Right renal pelvis (tissue), 4 donors: ENCODE measurements at regions not wholly inside any gene's neighbourhood (a gene's known extent, or its start where the extent isn't known, plus 50 kb on each side); places are given as distances from the start of the nearest gene placed in this dataset.
"Not testable (repeated sequence)": the region's sequence is repeated elsewhere in the genome, so short reads cannot be mapped to it uniquely, and the experiment has no call there.

ENCODE experiments used
- DNase-seq, 4 donors: peaks; one replicate each; pipeline ENCODE4 v3.0.0-alpha.2; 2013; ENCODE audit warnings: low read depth in 4 of 4, low spot score in 3 of 4, missing footprints in 1 of 4

DNA sequence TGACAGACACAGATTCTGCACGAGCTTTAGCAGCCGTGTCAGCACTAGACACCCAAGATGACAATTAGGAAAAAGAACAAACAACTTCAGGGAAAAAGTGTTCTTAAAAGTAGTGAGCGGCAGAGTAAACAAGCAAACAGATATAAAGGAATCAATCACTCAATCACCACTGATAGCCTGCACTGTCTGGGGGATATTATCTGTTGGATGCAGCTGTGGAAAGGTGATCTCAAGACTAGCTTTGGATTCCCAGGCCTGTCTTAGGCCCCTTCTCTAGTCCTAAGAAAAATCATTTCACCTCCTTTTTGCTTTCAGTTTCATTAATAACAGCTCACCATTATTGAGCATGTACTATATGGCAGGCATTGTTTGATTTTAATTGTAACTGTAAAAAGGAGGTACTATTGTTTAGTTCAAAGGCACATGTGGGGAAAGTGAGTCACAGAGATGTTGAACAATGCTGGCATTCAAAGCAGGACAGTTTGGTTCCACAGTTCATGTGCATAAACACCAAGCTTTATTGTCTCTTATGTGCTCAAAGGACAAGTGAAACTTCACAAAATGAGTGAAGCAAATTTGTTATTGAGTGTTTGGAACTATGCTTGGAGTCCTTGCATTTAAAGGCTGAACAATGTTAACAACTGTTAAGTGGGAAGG is 147.3 kb upstream of the TCF4 start:
- DNase-seq = no peak

DNA sequence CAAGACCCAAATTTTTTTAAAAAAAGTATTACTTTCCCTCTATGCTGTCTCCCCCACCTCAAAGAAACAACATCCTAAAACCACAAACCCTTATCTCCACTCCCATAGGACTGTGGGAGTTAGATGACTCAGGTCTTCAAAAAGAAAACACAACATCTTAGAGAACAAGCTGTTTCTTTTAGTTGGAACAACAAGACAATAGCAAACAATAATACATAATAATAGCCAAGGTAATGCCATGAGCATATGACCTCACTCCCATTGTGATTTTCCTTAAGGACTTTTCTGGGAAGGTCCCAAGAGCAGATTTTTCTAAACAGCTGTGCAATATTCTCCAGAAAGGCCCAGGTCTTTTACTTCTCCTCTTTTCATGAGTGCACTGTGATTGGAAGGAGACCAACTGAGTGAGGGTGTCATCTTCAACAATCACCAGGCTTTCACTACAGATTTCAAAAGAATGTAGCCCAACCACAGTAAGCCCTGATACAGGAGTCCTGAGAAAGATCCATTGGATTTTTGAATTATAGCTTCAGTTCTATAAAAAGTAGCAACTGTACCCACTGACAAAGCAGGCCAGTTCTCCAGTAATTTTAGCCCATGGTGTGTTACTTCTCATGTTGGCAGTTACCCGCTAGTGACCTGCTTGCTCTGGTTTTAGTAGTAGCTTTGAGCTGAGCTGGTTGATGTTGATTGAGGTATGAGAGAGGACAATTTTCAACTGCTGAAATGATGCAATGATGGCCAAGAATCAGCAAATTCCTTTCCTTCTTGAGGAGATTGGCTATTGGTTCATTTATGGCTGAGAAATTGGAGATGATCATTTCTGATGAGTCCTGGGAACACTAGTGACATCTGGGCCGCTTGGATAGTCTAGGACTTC is 144.5 kb upstream of the TCF4 start:
- no peak for DNase-seq

DNA sequence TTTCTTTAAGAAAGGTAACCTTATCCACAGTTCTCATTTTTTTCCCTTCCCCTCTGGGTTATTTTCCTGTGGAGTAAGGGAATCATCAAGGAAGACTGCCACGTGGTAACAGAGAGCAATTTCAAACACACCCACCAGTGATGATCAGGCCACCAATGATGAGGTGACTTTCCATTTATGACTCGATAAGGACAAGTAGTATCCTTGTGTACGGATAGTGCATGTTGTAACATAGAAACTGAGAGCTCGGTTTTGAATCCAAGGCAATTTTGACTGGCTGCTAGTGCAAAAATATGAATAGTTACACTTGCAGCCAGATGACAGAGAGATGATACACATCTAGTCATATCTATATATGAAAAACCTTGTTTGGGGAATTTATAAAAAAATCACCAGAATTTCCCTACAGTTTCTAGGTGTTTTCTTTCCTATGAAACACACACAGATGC is 143.6 kb upstream of the TCF4 start:
- no peak for DNase-seq

DNA sequence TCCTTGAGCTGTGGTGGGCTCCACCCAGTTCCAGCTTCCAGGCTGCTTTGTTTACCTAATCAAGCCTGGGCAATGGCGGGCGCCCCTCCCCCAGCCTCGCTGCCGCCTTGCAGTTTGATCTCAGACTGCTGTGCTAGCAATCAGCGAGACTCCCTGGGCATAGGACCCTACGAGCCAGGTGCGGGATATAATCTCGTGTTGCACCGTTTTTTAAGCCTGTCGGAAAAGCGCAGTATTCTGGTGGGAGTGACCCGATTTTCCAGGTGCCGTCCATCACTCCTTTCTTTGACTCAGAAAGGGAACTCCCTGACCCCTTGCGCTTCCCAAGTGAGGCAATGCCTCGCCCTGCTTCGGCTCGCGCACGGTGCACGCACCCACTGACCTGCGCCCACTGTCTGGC is 133.0 kb upstream of the TCF4 start:
- DNase-seq = not testable (repeated sequence)

DNA sequence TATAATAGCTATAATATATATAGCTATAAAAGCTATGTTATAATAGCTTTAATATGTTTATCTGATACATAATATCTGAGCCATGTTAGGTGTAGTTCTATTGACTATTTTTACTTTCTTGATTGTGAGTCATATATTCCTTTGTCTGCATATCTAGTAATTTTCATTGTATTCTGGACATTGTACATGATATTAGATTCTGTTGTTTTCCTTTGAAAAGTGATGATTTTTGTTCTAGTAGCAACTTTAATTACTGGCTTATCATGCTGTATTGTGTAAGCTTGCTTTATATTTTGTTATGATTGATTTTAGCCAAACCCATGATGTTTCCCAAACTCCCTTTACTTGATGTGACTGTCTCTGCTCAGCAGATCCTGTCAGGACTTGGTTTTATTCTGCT is 125.7 kb upstream of the TCF4 start:
- DNase-seq = no peak

DNA sequence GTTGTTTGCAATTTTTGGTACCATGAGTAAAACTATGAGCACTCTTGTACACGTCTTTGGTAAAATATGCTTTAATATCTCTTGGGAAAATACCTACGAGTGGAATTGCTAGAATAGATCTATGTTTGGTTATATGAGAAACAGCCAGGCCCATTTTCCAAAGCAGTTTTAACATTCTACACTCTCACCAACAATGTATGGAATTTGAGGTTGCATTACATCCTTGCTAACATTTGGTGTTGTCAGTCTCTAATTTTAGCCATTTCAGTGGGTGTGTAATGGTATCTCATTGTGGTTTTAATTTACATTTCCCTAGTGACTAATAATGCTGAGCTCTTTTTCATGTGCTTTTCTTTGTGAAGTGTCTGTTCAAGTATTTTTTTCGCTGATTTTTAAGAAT is 118.9 kb upstream of the TCF4 start:
- no peak for DNase-seq

DNA sequence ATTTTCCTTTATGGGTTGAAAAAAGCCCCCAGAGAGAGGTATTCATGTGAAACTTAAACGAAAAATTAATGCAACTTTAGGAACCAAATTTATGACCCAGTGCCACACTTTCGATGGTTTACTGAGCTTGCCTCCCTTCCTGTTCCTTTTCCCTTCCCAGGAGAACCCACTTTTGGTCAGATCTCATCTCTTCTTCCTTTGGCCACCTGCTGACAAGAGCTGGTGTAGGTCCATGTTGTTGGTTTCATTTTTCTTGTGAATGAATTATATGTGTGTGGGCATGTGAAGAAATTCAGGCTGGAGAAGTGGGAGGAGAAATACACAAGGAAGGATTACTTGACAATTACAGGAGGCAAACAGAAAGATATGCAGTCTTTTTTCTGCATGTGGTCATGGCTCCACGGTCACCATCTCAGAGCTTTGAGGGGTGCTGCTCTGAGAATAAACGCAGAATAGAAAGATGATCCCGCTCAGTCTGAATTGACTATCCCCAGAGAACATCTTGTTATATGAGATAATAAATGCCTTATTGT is 111.3 kb upstream of the TCF4 start:
- peak in 2 of 4 donors; percentile 0 to 5 for DNase-seq

DNA sequence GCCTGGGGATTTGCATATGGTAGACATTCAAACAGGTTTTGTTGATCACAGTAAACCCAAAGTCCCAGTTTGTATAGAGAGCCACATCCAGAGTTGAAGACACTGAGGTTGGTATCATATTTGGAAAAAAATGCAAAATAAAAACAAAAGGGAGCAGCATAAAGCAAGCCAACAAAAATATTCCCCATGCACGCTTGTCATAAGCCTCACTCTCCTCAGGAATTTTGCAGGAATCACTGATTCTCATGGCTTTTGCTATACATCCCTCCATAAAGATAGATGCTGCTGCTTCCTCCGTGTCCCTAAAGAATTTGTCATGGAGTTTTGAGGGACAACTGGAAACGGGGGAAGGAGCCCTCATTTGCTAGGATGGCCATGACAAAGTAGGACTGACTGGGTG is 108.8 kb upstream of the TCF4 start:
- DNase-seq = no peak

DNA sequence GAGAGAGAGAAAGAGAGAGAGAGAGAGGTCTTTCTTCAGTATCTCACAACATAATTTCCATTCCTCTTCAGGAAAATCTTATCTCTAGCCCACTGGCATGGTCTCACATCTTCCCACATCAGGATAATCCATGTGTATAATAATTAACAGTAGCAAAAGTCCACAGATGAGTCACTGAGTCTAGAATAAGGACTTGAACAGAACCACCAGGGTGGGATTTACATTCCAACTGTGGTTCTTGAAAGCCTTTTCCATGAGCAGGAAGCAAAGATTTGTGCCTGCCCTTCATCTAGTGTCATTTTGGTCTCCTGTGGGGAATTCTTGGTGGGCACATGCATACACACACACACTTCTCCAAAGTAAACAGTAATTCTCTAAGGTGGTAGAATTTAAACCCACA is 107.1 kb upstream of the TCF4 start:
- no peak for DNase-seq

DNA sequence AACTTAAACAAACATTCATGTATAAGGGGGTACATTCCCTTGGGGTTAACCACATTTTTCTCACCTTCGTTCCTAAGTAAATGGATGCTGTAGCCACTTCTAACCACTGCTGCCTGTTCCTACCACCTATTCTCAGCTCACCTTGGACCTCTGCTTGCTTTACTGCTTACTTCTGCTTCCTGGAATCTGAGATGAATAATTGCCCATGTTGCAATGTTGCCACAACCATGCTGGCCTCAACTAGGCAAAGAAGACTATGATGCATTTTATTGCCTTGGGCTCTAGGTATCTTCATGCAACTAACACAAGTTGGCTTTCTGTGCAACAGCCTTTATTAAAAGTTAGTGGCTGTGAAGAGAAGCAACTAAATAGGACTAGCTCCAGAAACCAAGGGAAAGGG is 106.3 kb upstream of the TCF4 start:
- DNase-seq = no peak

DNA sequence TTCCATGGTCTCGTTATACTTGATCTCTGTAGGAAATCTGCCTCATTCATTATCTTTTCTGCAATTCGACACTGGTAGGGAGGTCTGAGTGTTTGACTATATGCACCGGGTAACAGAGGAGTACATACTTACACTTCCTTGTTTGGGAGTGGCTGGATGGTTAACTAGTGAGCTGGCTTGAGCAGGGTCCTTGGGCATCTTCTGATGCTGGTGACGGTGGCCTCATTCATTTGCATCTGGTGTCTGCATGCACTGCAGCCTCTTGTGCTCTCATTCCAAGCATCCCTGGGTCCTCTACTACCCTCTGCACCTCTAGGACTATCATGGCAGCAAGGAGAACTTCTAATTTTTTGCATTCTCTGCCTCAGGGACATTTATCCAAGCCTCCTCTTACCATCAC is 100.0 kb upstream of the TCF4 start:
- DNase-seq = no peak

DNA sequence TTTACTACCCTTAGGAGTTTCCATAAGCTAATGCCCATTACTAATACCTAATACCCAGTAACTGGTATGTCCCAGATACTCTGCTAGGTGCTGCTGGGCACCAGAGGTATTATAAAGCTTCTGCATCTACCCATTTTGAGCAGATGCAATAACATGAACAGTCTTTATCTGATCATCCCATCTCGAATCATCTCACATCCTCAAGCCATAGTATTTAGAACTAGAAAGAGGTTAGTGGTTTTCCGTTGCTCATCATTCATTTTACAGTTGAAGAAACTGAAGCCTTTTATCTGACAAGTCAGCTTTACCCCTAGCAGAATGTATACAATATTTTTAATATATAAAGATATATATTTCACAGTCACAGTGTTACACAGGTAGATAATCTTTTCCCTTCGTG is 99.1 kb upstream of the TCF4 start:
- DNase-seq = no peak

DNA sequence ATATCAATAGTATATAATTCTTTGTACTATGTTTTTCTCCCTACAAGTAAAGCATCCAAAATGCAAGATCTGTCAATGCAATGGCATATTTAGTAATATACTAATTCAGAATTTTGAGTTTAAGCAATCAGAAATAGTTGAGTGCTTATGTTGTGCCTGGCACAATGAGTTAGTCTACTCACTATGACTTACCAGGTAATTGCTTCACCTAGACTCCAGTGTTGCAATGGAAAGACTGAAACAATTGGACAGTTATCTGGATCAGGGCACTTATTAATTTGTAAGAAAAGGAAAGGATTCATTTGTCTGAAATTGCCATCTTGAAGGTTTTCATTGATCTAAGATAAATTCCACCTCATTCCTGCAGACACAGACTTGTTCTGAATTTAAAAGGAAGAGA is 97.6 kb upstream of the TCF4 start:
- DNase-seq = no peak

DNA sequence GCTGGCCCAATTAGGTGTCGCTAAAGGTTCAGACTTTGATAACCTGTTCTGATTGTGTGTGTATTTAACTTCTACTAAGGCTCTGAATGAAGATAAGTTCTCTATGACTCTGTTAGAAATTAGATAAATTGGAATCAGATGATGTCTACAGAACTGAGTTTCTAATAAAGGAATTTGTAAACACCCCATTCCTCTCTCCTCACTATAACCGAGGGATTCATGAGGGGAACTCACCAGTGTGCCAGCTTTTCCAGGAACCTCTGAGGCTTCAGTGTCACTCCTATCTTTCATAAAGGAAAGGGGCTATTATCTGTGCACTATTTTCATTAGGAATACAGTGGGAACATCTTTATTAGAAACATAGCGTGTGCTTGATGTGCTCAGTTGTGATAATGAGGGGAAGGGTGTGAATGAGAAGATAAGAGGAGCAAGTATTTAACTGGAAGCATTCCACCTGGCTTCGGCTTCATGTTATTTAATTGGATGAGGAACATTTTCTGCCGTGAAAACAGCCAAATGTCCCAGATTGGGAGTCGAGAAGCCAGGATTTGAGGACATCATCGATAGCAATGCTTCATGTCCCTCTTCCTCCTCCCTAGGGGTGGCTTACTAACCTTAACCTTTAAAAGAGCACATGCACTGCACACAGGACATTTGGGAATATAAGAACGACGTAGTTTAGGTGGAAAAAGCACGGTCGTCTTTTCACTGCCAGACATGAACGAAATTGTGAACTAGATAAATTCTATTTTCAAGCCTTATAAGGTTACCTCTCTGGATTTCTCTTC is 84.8 kb upstream of the TCF4 start:
- DNase-seq = no peak

DNA sequence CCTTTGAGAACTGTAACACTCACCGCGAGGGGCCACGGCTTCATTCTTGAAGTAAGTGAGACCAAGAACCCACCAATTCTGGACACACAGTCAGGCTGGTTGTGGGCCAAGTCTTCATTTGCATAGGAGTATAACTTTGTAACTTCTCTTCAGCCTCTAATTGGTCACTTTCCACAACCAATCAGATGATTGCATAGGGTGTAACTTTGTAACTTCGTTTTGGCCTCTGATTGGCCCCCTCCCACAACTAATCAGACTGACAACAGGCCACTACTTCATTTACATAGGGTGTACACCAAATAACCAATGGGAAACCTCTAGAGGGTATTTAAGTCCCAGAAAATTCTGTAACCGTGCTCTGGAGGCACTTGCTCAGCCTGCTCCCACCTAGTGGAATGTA is 77.5 kb upstream of the TCF4 start:
- no peak for DNase-seq

DNA sequence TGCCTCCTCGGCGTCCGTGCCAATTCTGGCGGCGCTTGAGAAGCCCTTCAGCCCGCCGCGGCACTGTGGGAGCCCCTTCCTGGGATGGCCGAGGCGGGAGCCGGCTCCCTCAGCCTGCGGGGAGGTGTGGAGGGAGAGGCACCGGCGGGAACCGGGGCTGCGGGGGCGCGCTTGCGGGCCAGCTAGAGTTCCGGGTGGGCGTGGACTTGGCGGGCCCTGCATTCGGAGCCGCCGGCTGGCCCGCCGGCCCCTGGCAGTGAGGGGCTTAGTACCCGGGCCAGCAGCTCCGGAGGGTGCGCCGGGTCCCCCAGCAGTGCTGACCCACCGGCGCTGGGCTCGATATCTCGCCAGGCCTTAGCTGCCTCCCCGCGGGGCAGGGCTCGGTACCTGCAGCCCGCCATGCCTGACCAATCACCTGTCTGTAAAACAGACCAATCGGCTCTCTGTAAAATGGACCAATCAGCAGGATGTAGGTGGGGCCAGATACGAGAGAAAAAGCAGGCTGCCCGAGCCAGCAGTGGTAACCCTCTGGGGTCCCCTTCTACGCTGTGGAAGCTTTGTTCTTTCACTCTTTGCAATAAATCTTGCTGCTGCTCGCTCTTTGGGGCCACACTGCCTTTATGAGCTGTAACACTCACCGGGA is 76.9 kb upstream of the TCF4 start:
- DNase-seq = not testable (repeated sequence)

DNA sequence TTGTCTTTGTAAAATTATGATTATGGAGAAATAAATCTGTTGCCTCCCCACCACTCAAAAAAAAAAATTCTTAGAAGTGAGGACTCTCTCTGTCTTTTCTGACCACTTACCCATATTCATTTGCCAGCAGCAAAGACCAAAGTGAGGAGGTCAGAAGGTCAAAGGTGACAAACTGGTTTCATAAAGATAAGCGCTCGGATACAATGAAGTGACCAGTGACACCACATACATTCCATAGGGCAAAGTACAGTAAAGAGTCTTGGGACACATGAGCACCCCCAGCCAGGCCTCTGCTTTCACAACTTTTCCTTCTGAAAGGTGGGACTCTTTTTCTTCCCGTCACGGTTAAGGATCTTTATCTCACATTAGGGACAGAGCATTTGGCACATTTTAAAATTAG is 75.9 kb upstream of the TCF4 start:
- DNase-seq = no peak

DNA sequence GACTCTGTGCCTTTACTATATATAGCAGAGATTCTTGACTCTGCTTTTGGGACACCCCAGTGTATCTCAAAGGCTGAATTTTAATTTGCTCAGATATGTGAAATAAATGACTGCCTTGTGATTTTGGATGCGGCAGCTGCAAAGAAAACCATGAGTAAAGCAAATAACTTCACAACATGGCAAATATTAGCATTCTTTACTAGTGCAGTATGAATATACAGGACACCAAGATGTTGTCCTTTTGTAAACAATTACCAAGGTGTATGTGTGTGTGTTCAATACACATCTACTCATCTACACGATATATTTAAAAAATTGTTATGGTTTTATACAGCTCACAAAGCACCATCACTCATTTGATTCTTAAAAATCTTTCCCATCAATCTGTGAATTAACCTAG is 70.6 kb upstream of the TCF4 start:
- DNase-seq = no peak

DNA sequence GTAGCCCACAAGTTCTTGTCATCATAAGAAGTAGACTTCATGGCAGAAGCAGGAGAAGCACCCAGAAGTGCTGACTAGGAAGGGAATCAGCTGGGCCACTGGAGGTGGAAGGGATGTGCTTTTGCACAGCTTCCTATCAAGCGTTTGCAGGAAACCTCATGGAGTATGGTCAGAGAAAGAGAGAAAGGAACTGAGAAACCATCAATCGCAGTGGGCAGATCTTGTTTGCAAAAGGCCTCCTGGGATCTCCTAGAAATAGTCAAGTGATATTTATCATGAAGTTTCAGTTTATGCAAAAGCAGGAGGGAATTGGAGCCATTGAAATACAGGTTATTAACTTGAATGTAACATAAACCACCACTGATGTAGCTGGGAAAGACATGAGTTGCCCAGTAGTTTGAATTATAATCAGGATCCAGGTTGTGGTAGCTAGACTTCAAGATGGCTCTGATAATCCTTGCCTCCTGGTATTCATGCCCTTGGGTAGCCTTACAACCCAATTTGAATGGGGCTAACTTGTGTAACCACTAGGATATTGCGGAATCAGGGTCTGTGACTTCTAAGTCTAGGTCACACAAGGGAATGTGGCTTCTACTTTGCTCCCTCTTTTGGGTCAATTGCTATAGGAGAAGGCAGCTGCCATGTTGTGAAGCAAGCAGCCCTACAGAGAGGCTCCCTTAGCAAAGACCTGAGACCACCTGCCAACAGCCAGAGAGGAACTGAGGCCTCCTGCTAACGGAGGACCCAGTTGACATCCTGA is 69.8 kb upstream of the TCF4 start:
- no peak for DNase-seq

DNA sequence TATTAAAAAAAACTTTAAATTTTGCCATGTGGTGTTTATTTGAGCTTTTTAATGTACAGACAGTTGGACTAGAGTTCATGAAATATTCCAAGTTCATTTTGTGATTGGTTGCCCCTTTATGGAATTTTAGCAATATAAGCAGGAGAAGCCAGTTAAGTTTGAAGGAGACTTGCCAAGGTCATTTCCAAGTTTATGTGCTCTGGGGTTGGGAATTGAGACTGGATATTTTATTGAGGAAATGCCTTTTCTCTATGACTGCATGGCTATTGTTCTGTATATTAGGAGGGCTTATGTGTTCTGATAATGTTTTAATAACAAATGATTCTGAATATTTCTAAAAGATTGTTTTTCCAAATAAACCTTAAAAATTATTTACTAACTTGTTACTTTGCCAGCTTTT is 67.0 kb upstream of the TCF4 start:
- no peak for DNase-seq
